ENCODE measurements at regions not wholly inside any gene's neighbourhood (a gene's known extent, or its start where the extent isn't known, plus 50 kb on each side); places are given as distances from the start of the nearest gene placed in this dataset.

GRCh38 chr3:184491011-184491576 lies 70.5 kb upstream of the EPHB3 start:
- peak in 1 of 2 experiments; percentile 17 for TF ChIP-seq CTCF (IDR thresholded peaks at IDR 0.05; ENCODE audit: insufficient read depth in 1 of 2, low read depth in 1 of 2, low read length in 1 of 2, severe bottlenecking in 1 of 2, unreplicated experiment in 1 of 2)
- no TSS peak for BruUV-seq (replicated peaks)
- peak; percentile 53 to 55 for DNase-seq
- Mint-ChIP-seq H3K36me3 (ENCODE audit: insufficient read depth, unreplicated experiment) (peaks cover 5% of the 10 kb centered on the region), H3K27ac (ENCODE audit: unreplicated experiment) (no peak overlapping the region), H3K27me3 (ENCODE audit: insufficient read depth, unreplicated experiment) (no peaks in the 10 kb centered on the region), H3K9me3 (ENCODE audit: unreplicated experiment) (no peaks in the 10 kb centered on the region), H3K4me3 (ENCODE audit: unreplicated experiment) (peak overlapping the region; percentile 62), H3K4me1 (ENCODE audit: low read depth, unreplicated experiment) (peaks cover 21% of the 10 kb centered on the region)
- ChIA-PET POLR2A (interaction anchor here (0.6 kb wide), 1 partner anchor 958 kb away, joined by 3 read pairs; no protein-coding TSS in a partner anchor), CTCF (interaction anchor here (0.6 to 1.6 kb wide), 3 partner anchors 15 to 120 kb away, joined by 3 to 5 read pairs (median 3); no protein-coding TSS in a partner anchor)
- Histone ChIP-seq H3K9me3 (no peaks in the 10 kb centered on the region; the same call in 1 of the 2 replicates), H3K4me3 (ENCODE audit: low read depth, low read length) (no peak overlapping the region), H3K36me3 (ENCODE audit: control insufficient read depth, insufficient read depth, low read length) (no peaks in the 10 kb centered on the region), H3K4me1 (peaks cover 31% of the 10 kb centered on the region), H3K27me3 (replicated peaks; ENCODE audit: control insufficient read depth, insufficient read depth, low read length) (no peaks in the 10 kb centered on the region)
- intact Hi-C loops (cut with micrococcal nuclease; ENCODE audit: unreplicated experiment): loop anchor here (2.0 kb wide), 1 partner anchor 14 kb away; no protein-coding TSS in a partner anchor

GRCh38 chr3:184491867-184492615 lies 69.5 kb upstream of the EPHB3 start:
- H3K36me3 ChIP-seq (ENCODE audit: control insufficient read depth, insufficient read depth, low read length): no peaks in the 10 kb centered on the region
- H3K4me3 ChIP-seq (ENCODE audit: low read depth, low read length): no peak overlapping the region
- H3K27me3 ChIP-seq (replicated peaks; ENCODE audit: control insufficient read depth, insufficient read depth, low read length): no peaks in the 10 kb centered on the region
- peaks cover 5% of the 10 kb centered on the region for H3K36me3 Mint-ChIP-seq (ENCODE audit: insufficient read depth, unreplicated experiment)
- no peak overlapping the region for H3K27ac Mint-ChIP-seq (ENCODE audit: unreplicated experiment)
- H3K4me3 Mint-ChIP-seq (ENCODE audit: unreplicated experiment): no peak overlapping the region
- no peak for DNase-seq
- no peak for TF ChIP-seq CTCF (IDR thresholded peaks at IDR 0.05; ENCODE audit: insufficient read depth in 1 of 2, low read depth in 1 of 2, low read length in 1 of 2, severe bottlenecking in 1 of 2, unreplicated experiment in 1 of 2)
- POLR2A ChIA-PET: no interaction called here
- no peaks in the 10 kb centered on the region for H3K27me3 Mint-ChIP-seq (ENCODE audit: insufficient read depth, unreplicated experiment)
- no peaks in the 10 kb centered on the region for H3K9me3 Mint-ChIP-seq (ENCODE audit: unreplicated experiment)
- no peaks in the 10 kb centered on the region; the same call in 1 of the 2 replicates for H3K9me3 ChIP-seq
- intact Hi-C loops (cut with micrococcal nuclease; ENCODE audit: unreplicated experiment): loop anchor here (2.0 kb wide), 1 partner anchor 13 kb away; no protein-coding TSS in a partner anchor
- no TSS peak for BruUV-seq (replicated peaks)
- peaks cover 21% of the 10 kb centered on the region for H3K4me1 Mint-ChIP-seq (ENCODE audit: low read depth, unreplicated experiment)
- CTCF ChIA-PET: interaction anchor here (1.1 to 1.6 kb wide), 2 partner anchors 54 to 121 kb away, joined by 3 to 5 read pairs; no protein-coding TSS in a partner anchor
- H3K4me1 ChIP-seq: peaks cover 31% of the 10 kb centered on the region

- intact Hi-C loops (cut with micrococcal nuclease; ENCODE audit: unreplicated experiment): no loop called here
- H3K36me3 Mint-ChIP-seq (ENCODE audit: insufficient read depth, unreplicated experiment): peaks cover 5% of the 10 kb centered on the region
- H3K27me3 ChIP-seq (replicated peaks; ENCODE audit: control insufficient read depth, insufficient read depth, low read length): no peaks in the 10 kb centered on the region
These were observed 64.7 kb upstream of the EPHB3 start for GRCh38 chr3:184496933-184497332.

More at GRCh38 chr3:184496933-184497332, 64.7 kb upstream of the EPHB3 start:
- H3K4me1 Mint-ChIP-seq (ENCODE audit: low read depth, unreplicated experiment): no peaks in the 10 kb centered on the region
- ChIA-PET POLR2A (no interaction called here), CTCF (no interaction called here)
- no peak overlapping the region for H3K4me3 Mint-ChIP-seq (ENCODE audit: unreplicated experiment)
- no peaks in the 10 kb centered on the region for H3K4me1 ChIP-seq
- no peaks in the 10 kb centered on the region; the same call in none of the 2 replicates for H3K9me3 ChIP-seq
- no peaks in the 10 kb centered on the region for H3K27me3 Mint-ChIP-seq (ENCODE audit: insufficient read depth, unreplicated experiment)
- peaks cover 2% of the 10 kb centered on the region for H3K9me3 Mint-ChIP-seq (ENCODE audit: unreplicated experiment)
- BruUV-seq (replicated peaks): no TSS peak
- DNase-seq: no peak
- no peak for TF ChIP-seq CTCF (IDR thresholded peaks at IDR 0.05; ENCODE audit: insufficient read depth in 1 of 2, low read depth in 1 of 2, low read length in 1 of 2, severe bottlenecking in 1 of 2, unreplicated experiment in 1 of 2)
- H3K36me3 ChIP-seq (ENCODE audit: control insufficient read depth, insufficient read depth, low read length): no peaks in the 10 kb centered on the region
- no peak overlapping the region for H3K27ac Mint-ChIP-seq (ENCODE audit: unreplicated experiment)
- H3K4me3 ChIP-seq (ENCODE audit: low read depth, low read length): no peak overlapping the region

All from Caco-2 (cell line).